ENCODE measurements at regions not wholly inside any gene's neighbourhood (a gene's known extent, or its start where the extent isn't known, plus 50 kb on each side); places are given as distances from the start of the nearest gene placed in this dataset.

DNA sequence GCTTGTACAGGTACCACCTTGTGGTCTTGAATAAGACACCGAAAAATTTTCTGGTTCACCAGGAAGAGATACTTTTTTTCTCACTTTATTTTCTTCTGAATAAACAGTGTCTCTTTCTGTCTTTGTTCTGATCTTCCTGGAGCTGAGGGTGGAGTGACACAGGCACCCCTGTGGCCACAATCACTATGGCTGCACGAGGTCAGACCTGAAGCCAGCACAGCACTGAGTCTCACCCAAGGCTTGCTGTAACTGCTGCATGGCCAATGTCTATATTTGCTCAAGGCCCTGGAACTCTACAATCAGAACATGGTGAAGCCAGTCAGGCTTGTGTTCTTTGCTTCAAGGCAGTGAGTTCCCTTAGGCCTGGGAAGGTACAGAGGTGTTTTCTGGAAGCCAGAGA, 87.2 kb downstream of the GPR174 start:
- Mint-ChIP-seq H3K36me3 (ENCODE audit: low read depth) (peaks cover 44% of the 10 kb centered on the region), H3K4me3 (no peak overlapping the region), H3K9me3 (no peaks in the 10 kb centered on the region)

More for the DNA sequence above, 87.2 kb downstream of the GPR174 start:
- ATAC-seq (ENCODE audit: poor library complexity), result no peak
- Histone ChIP-seq H3K36me3 (ENCODE audit: insufficient read depth, low read length) (peaks cover 4% of the 10 kb centered on the region), H3K27me3 (ENCODE audit: control insufficient read depth in 1 of 2, insufficient read depth in 2 of 2, low read length in 2 of 2) (no peaks in the 10 kb centered on the region), H3K4me3 (ENCODE audit: low read length) (no peak overlapping the region), H3K9me3 (ENCODE audit: control insufficient read depth in 1 of 2, insufficient read depth in 1 of 2, low read length in 2 of 2) (no peaks in the 10 kb centered on the region), H3K4me1 (ENCODE audit: insufficient read depth, low read length) (peaks cover 11% of the 10 kb centered on the region), H3K27ac (ENCODE audit: low read depth in 1 of 2, low read length in 2 of 2) (no peak overlapping the region)
- intact Hi-C loops (cut with DNase I, micrococcal nuclease), result no loop called here
- ChIA-PET CTCF (interaction anchor here (1.3 kb wide), 1 partner anchor 181 kb away, joined by 3 read pairs; no protein-coding TSS in a partner anchor), POLR2A (interaction anchor here (1.2 kb wide), 1 partner anchor 39 kb away, joined by 4 read pairs; no protein-coding TSS in a partner anchor)
- H3K27me3 Mint-ChIP-seq, result no peaks in the 10 kb centered on the region
- peaks cover 57% of the 10 kb centered on the region for H3K4me1 Mint-ChIP-seq (ENCODE audit: low read depth)
- TF ChIP-seq, protein P1, sequence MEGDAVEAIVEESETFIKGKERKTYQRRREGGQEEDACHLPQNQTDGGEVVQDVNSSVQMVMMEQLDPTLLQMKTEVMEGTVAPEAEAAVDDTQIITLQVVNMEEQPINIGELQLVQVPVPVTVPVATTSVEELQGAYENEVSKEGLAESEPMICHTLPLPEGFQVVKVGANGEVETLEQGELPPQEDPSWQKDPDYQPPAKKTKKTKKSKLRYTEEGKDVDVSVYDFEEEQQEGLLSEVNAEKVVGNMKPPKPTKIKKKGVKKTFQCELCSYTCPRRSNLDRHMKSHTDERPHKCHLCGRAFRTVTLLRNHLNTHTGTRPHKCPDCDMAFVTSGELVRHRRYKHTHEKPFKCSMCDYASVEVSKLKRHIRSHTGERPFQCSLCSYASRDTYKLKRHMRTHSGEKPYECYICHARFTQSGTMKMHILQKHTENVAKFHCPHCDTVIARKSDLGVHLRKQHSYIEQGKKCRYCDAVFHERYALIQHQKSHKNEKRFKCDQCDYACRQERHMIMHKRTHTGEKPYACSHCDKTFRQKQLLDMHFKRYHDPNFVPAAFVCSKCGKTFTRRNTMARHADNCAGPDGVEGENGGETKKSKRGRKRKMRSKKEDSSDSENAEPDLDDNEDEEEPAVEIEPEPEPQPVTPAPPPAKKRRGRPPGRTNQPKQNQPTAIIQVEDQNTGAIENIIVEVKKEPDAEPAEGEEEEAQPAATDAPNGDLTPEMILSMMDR (IDR thresholded peaks at IDR 0.05), result no peak
- peak in 3 of 14 experiments; percentile 5 to 22 (median 11) for DNase-seq
- peak overlapping the region; percentile 75 for H3K27ac Mint-ChIP-seq

Measured in CD4-positive, alpha-beta T cell (primary cell).